NB4 (cell line): ENCODE measurements at regions not wholly inside any gene's neighbourhood (a gene's known extent, or its start where the extent isn't known, plus 50 kb on each side); places are given as distances from the start of the nearest gene placed in this dataset.
"Not testable (repeated sequence)": the region's sequence is repeated elsewhere in the genome, so short reads cannot be mapped to it uniquely, and the experiment has no call there.

Experiments
- DNase-seq: peaks from one replicate; pipeline ENCODE4 v3.0.0; 2010; ENCODE audit warnings: low read depth
- H3K4me3 ChIP-seq: one replicate; pipeline ENCODE4 v1.5.1; 2011; ENCODE audit warnings: mild to moderate bottlenecking, low read depth, low read length, moderate library complexity
- MYC ChIP-seq: IDR thresholded peaks from 2 replicates; pipeline ENCODE4 v1.6.1; 2011; ENCODE audit warnings: low read depth, low read length
- POLR2A ChIP-seq: IDR thresholded peaks from 2 replicates; pipeline ENCODE4 v1.6.1; 2011; ENCODE audit warnings: mild to moderate bottlenecking; ENCODE audit not compliant: insufficient read length; ENCODE audit errors: extremely low read depth
- TF ChIP-seq, protein P1 (sequence below): IDR thresholded peaks from 2 replicates; pipeline ENCODE4 v1.6.1; 2011; ENCODE audit warnings: low read depth, low read length
- TF ChIP-seq, protein P2 (sequence below): IDR thresholded peaks from one replicate; pipeline ENCODE4 v1.5.1; 2012; ENCODE audit warnings: low read depth, low read length

DNA sequence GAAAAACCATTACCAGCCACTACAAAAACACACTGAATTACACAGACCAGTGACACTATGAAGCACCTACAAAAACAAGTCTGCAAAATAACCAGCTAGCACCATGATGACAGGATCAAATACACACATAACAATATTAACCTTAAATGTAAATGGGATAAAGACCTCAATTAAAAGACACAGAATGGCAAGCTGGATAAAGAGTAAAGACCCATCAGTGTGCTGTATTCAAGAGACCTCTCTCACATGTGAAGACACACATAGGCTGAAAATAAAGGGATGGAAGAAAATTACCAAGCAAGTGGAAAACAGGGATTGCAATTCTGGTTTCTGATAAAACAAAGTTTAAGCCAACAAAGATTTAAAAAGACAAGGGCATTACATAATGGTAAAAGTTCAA lies 482.7 kb upstream of the MCTP2 start:
- no peak overlapping the region for H3K4me3 ChIP-seq
- DNase-seq, result no peak
- TF ChIP-seq, protein P1, sequence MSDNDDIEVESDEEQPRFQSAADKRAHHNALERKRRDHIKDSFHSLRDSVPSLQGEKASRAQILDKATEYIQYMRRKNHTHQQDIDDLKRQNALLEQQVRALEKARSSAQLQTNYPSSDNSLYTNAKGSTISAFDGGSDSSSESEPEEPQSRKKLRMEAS, result no peak
- TF ChIP-seq MYC (no peak), POLR2A (no peak)
- TF ChIP-seq, protein P2, sequence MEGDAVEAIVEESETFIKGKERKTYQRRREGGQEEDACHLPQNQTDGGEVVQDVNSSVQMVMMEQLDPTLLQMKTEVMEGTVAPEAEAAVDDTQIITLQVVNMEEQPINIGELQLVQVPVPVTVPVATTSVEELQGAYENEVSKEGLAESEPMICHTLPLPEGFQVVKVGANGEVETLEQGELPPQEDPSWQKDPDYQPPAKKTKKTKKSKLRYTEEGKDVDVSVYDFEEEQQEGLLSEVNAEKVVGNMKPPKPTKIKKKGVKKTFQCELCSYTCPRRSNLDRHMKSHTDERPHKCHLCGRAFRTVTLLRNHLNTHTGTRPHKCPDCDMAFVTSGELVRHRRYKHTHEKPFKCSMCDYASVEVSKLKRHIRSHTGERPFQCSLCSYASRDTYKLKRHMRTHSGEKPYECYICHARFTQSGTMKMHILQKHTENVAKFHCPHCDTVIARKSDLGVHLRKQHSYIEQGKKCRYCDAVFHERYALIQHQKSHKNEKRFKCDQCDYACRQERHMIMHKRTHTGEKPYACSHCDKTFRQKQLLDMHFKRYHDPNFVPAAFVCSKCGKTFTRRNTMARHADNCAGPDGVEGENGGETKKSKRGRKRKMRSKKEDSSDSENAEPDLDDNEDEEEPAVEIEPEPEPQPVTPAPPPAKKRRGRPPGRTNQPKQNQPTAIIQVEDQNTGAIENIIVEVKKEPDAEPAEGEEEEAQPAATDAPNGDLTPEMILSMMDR, result no peak

DNA sequence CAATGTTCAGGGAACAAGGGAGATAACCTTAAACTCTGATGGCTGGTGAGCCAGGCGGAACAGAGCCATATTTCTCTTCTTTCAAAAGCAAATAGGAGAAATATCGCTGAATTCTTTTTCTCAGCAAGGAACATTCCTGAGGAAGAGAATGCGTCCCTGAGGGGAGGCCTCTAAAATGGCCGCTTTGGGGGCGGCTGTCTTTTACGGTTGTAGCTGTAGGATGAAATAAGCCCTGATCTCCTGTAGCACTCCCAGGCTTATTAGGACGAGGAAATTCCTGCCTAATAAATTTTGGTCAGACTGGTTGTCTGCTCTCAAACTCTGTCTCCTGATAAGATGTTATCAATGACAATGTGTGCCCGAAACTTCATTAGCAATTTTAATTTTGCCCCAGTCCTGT lies 496.4 kb upstream of the MCTP2 start:
- not testable (repeated sequence) for DNase-seq

DNA sequence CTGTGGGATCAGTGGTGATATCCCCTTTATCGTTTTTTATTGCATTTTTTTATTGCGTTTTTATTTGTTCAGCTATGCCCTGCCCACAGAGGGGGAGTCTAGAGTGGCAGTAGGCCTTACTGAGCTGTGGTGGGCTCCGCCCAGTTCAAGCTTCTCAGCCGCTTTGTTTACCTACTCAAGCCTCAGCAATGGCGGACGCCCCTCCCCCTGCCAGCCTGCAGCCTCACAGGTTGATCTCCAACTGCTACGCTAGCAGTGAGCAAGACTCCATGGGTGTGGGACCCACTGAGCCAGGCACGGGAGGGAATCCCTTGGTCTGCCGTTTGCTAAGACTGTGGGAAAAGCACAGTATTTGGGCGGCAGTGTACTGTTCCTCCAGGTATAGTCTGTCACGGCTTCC lies 500.6 kb upstream of the MCTP2 start:
- TF ChIP-seq, protein P2, result no peak
- TF ChIP-seq, protein P1, result no peak
- TF ChIP-seq MYC, result no peak
- TF ChIP-seq POLR2A, result no peak
- DNase-seq, result no peak
- no peak overlapping the region for H3K4me3 ChIP-seq

More for the DNA sequence above, 496.4 kb upstream of the MCTP2 start:
- H3K4me3 ChIP-seq, result not testable (repeated sequence)

DNA sequence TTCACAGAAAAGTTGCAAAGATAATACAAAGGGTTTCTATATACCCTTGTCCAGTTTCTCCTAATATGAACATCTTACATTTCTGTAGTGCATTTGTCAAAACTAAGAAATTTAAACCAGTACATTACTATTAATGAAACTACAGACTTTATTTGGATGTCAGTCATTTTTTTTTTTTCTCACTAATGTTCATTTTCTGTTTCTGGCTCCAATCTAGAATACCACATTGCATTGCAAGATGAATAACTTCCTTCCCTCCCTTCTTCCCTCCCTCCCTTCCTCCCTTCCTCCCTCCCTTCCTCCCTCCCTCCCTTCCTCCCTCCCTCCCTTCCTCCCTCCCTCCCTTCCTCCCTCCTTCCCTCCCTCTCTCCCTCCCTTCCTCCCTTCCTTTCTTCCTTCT lies 509.2 kb upstream of the MCTP2 start:
- DNase-seq, result no peak
- no peak for TF ChIP-seq POLR2A
- H3K4me3 ChIP-seq, result no peak overlapping the region

DNA sequence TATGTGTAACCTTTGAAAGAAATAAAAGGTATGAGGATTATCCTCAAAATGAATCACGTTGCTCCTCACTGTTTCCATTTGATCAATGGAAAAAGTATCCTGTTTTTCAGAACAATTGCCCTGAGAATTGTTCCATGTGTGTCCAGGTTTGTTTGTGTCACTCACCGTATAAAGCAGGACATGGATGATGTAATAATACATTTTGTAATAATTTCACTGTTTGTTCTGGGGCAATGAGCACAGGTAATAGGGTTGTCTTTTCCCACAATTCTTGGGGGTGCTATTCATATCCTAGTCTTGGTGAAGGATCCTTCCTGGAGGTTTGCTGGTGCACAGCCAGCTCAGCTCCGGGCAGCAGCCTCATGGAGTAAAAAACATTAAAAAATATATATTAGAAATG lies 510.8 kb upstream of the MCTP2 start:
- DNase-seq, result no peak
- TF ChIP-seq MYC (no peak), POLR2A (no peak)
- TF ChIP-seq, protein P2, result no peak
- TF ChIP-seq, protein P1, result no peak
- no peak overlapping the region for H3K4me3 ChIP-seq

DNA sequence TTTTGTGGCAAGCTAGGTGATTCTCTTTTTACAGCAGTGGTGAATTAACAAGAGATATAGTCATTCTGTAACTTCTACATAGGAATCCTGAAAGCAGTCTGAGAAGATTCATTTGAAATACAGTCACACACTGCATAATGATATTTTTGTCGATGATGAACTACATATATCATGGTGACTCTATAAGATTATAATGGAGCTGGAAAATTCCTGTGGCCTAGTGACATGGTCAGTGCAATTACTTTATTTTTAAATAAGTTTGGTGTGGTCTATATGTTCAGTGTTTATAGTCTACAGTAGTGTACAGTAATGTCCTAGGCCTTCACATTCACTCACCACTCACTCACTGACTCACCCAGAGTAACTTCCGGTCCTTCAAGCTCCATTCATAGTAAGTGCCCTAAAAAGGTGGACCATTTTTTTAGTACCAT lies 511.4 kb upstream of the MCTP2 start:
- TF ChIP-seq POLR2A, result no peak
- TF ChIP-seq, protein P1, result no peak
- TF ChIP-seq, protein P2, result no peak
- TF ChIP-seq MYC, result no peak
- no peak for DNase-seq
- no peak overlapping the region for H3K4me3 ChIP-seq

DNA sequence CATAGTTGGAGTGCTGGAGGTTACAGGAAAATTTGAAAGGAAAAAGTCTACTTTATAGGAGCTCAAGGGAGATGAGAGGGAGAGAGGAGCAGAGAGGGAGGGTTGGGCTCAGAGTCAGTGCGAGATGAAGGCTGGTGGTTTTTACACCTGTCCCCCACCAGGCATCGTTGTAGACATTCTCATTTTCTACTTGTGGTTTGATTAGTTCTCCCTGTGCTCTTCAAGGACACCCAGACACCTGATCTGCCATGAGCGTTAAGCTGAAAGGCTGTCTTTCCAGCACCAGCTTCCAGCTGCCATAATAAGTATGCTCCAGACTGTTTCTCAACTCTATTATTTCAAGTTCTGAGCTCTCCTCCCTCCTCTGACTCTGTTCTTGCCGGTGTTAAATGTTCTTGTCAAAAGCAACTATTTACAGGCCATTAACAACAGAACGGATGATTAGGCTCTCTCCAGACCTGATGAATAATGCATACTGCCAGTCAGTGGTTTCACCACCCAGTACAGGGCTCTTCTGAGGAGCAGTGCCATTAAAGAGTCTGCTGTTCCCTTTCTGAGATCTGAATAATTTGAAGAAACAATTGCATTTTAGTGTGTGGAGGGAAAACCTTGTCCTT lies 514.6 kb upstream of the MCTP2 start:
- TF ChIP-seq, protein P1, result no peak
- TF ChIP-seq MYC, result no peak
- TF ChIP-seq POLR2A, result no peak
- TF ChIP-seq, protein P2, result no peak
- no peak for DNase-seq
- H3K4me3 ChIP-seq, result no peak overlapping the region
